ENCODE measurements at regions not wholly inside any gene's neighbourhood (a gene's known extent, or its start where the extent isn't known, plus 50 kb on each side); places are given as distances from the start of the nearest gene placed in this dataset.
"Not testable (repeated sequence)": the region's sequence is repeated elsewhere in the genome, so short reads cannot be mapped to it uniquely, and the experiment has no call there.

GRCh38 chr11:24271798-24272197 is 225.1 kb upstream of the LUZP2 start:
- no peak overlapping the region for H3K4me3 Mint-ChIP-seq (ENCODE audit: low read depth)
- no peaks in the 10 kb centered on the region for H3K27me3 Mint-ChIP-seq
- H3K27ac Mint-ChIP-seq, result no peak overlapping the region
- H3K9me3 Mint-ChIP-seq (ENCODE audit: low read depth), result peaks cover 11% of the 10 kb centered on the region
- peaks cover 2% of the 10 kb centered on the region for H3K36me3 Mint-ChIP-seq (ENCODE audit: insufficient read depth)
- DNase-seq (ENCODE audit: low spot score, unreplicated experiment), result no peak
- TF ChIP-seq CTCF (IDR thresholded peaks at IDR 0.05; ENCODE audit: unreplicated experiment), result no peak
- peaks cover 4% of the 10 kb centered on the region for H3K4me1 Mint-ChIP-seq (ENCODE audit: low read depth)

- not testable (repeated sequence) for H3K27me3 Mint-ChIP-seq; H3K4me3 Mint-ChIP-seq (ENCODE audit: low read depth); H3K9me3 Mint-ChIP-seq (ENCODE audit: low read depth); H3K27ac Mint-ChIP-seq; DNase-seq (ENCODE audit: low spot score, unreplicated experiment); H3K4me1 Mint-ChIP-seq (ENCODE audit: low read depth); H3K36me3 Mint-ChIP-seq (ENCODE audit: insufficient read depth)
Observed at GRCh38 chr11:24274214-24274781, 222.6 kb upstream of the LUZP2 start.

GRCh38 chr11:24286238-24286637 is 210.6 kb upstream of the LUZP2 start:
- no peak overlapping the region for H3K4me3 Mint-ChIP-seq (ENCODE audit: low read depth)
- no peaks in the 10 kb centered on the region for H3K27me3 Mint-ChIP-seq
- no peaks in the 10 kb centered on the region for H3K36me3 Mint-ChIP-seq (ENCODE audit: insufficient read depth)
- no peak for TF ChIP-seq CTCF (IDR thresholded peaks at IDR 0.05; ENCODE audit: unreplicated experiment)
- no peak overlapping the region for H3K27ac Mint-ChIP-seq
- no peak for DNase-seq (ENCODE audit: low spot score, unreplicated experiment)
- H3K9me3 Mint-ChIP-seq (ENCODE audit: low read depth), result peaks cover 21% of the 10 kb centered on the region
- no peaks in the 10 kb centered on the region for H3K4me1 Mint-ChIP-seq (ENCODE audit: low read depth)

- Mint-ChIP-seq H3K27me3 (no peaks in the 10 kb centered on the region), H3K36me3 (ENCODE audit: insufficient read depth) (no peaks in the 10 kb centered on the region), H3K27ac (no peak overlapping the region), H3K9me3 (ENCODE audit: low read depth) (peaks cover 11% of the 10 kb centered on the region), H3K4me1 (ENCODE audit: low read depth) (no peaks in the 10 kb centered on the region), H3K4me3 (ENCODE audit: low read depth) (no peak overlapping the region)
- no peak for TF ChIP-seq CTCF (IDR thresholded peaks at IDR 0.05; ENCODE audit: unreplicated experiment)
- no peak for DNase-seq (ENCODE audit: low spot score, unreplicated experiment)
Observed at GRCh38 chr11:24289301-24289700, 207.6 kb upstream of the LUZP2 start.

- no peak overlapping the region for H3K27ac Mint-ChIP-seq
Observed at GRCh38 chr11:24293964-24294363, 202.9 kb upstream of the LUZP2 start.

More at GRCh38 chr11:24293964-24294363, 202.9 kb upstream of the LUZP2 start:
- Mint-ChIP-seq H3K9me3 (ENCODE audit: low read depth) (peaks cover 3% of the 10 kb centered on the region), H3K27me3 (no peaks in the 10 kb centered on the region), H3K36me3 (ENCODE audit: insufficient read depth) (no peaks in the 10 kb centered on the region), H3K4me1 (ENCODE audit: low read depth) (no peaks in the 10 kb centered on the region), H3K4me3 (ENCODE audit: low read depth) (no peak overlapping the region)
- no peak for TF ChIP-seq CTCF (IDR thresholded peaks at IDR 0.05; ENCODE audit: unreplicated experiment)
- no peak for DNase-seq (ENCODE audit: low spot score, unreplicated experiment)

All from progenitor cell of endocrine pancreas (in vitro differentiated cells).